HCT116 (cell line): ENCODE measurements at regions not wholly inside any gene's neighbourhood (a gene's known extent, or its start where the extent isn't known, plus 50 kb on each side); places are given as distances from the start of the nearest gene placed in this dataset.

Source experiments
- ATAC-seq: fragments of 200-7000 bp; cut with Tn5 transposase; 2 replicates; pipeline ENCODE4 v1.9.1; 2020; ENCODE audit warnings: mild to moderate bottlenecking, moderate library complexity
- BruUV-seq: library from RNA; stranded (reverse); fragments of 400-500 nt; replicated peaks from 2 replicates; lab custom pipeline; 2021; lab: Mats Ljungman, UMichigan
- CTCF ChIA-PET: fragments of 300-600 bp; sonication (Branson Sonifier 250); formaldehyde crosslinking; loops from one replicate; lab custom pipeline; 2021; ENCODE audit warnings: antibody characterized with exemption; lab: Charles Lee
- POLR2A ChIA-PET: fragments of 300-600, 350-600 bp; sonication (Branson Sonifier 250); formaldehyde crosslinking; loops from one replicate; lab custom pipeline; 2021; ENCODE audit warnings: antibody characterized with exemption; lab: Charles Lee
- RAD21 ChIA-PET, 2 experiments: fragments of 300-600 bp; sonication (Branson Sonifier 250); formaldehyde crosslinking; loops; one replicate each; lab custom pipeline; 2023; ENCODE audit warnings: low total read pairs in 2 of 2; ENCODE audit not compliant: uncharacterized antibody in 2 of 2, unreplicated experiment in 2 of 2, low non-redundant PET in 1 of 2; lab: Charles Lee
- DNase-seq: peaks from one replicate; pipeline ENCODE4 v3.0.0-alpha.2; 2010; ENCODE audit warnings: low read depth, low spot score
- H2AFZ ChIP-seq: fragments of 200-600 bp; shearing (Covaris generic), sonication (generic); 2 replicates; pipeline ENCODE4 v1.6.1; 2017; ENCODE audit warnings: low read depth, mixed run types, mixed read lengths, antibody characterized with exemption, low read length; ENCODE audit not compliant: poor library complexity, severe bottlenecking
- H3K27ac ChIP-seq: 2 replicates; pipeline ENCODE4 v1.5.1; 2012; ENCODE audit warnings: low read depth, low read length
- H3K27me3 ChIP-seq: fragments of 200-600 bp; sonication (generic); 2 replicates; pipeline ENCODE4 v1.6.1; 2016; ENCODE audit warnings: mixed run types, low read length, mixed read lengths; ENCODE audit not compliant: insufficient read depth
- H3K36me3 ChIP-seq, 2 experiments: fragments of 200-500 bp in 1 of 2; fragments of 200-600 bp in 1 of 2; sonication (Bioruptor generic) in 1 of 2; sonication (generic) in 1 of 2; 2 replicates each; pipeline versions ENCODE4 v1.5.1 to v1.6.1; 2014 to 2016; ENCODE audit warnings: low read length in 2 of 2, inconsistent platforms in 1 of 2, mixed read lengths in 1 of 2, mixed run types in 1 of 2; ENCODE audit not compliant: insufficient read depth in 2 of 2, control insufficient read depth in 1 of 2
- H3K4me1 ChIP-seq, 2 experiments: fragments of 200-600 bp in 1 of 2; sonication (generic) in 1 of 2; 2 replicates each; pipeline versions ENCODE4 v1.5.1 to v1.6.1; 2012 to 2017; ENCODE audit warnings: low read length in 2 of 2, inconsistent platforms in 1 of 2, mild to moderate bottlenecking in 1 of 2, mixed read lengths in 1 of 2, mixed run types in 1 of 2, moderate library complexity in 1 of 2; ENCODE audit not compliant: insufficient read depth in 2 of 2, control insufficient read depth in 1 of 2
- H3K4me2 ChIP-seq: fragments of 200-600 bp; sonication (generic); 2 replicates; pipeline ENCODE4 v1.6.1; 2017; ENCODE audit warnings: mixed run types, low read length, mixed read lengths
- H3K4me3 ChIP-seq, 2 experiments: fragments of 200-600 bp in 1 of 2; sonication (generic) in 1 of 2; replicated peaks in 1 of 2; 2 replicates each; pipeline ENCODE4 v1.5.1; 2011 to 2016; ENCODE audit warnings: low read length in 2 of 2, control low read depth in 1 of 2, low read depth in 1 of 2, mild to moderate bottlenecking in 1 of 2, mixed read lengths in 1 of 2, mixed run types in 1 of 2
- H3K79me2 ChIP-seq: fragments of 200-600 bp; sonication (generic); 2 replicates; pipeline ENCODE4 v1.6.1; 2017; ENCODE audit warnings: mild to moderate bottlenecking, mixed run types, low read length, moderate library complexity, mixed read lengths; ENCODE audit not compliant: insufficient read depth
- H3K9ac ChIP-seq: fragments of 200-600 bp; sonication (generic); 2 replicates; pipeline ENCODE4 v1.6.1; 2016; ENCODE audit warnings: low read length, mixed read lengths
- H3K9me2 ChIP-seq: fragments of 200-600 bp; sonication (generic), shearing (Covaris generic); 2 replicates; pipeline ENCODE4 v1.6.1; 2017; ENCODE audit warnings: mixed run types, mild to moderate bottlenecking, moderate library complexity; ENCODE audit not compliant: insufficient read depth
- H3K9me3 ChIP-seq, 2 experiments: fragments of 200-500 bp in 1 of 2; fragments of 200-600 bp in 1 of 2; sonication (Bioruptor generic) in 1 of 2; sonication (generic) in 1 of 2; 2 replicates each; pipeline ENCODE4 v1.6.1; 2014 to 2017; ENCODE audit warnings: low read length in 2 of 2, mixed read lengths in 2 of 2, inconsistent platforms in 1 of 2, low read depth in 1 of 2, mild to moderate bottlenecking in 1 of 2, mixed run types in 1 of 2, moderate library complexity in 1 of 2; ENCODE audit not compliant: control insufficient read depth in 1 of 2, insufficient read depth in 1 of 2
- H4K20me1 ChIP-seq: fragments of 200-600 bp; sonication (generic), shearing (Covaris generic); 2 replicates; pipeline ENCODE4 v1.6.1; 2017; ENCODE audit warnings: mixed run types, mild to moderate bottlenecking, moderate library complexity; ENCODE audit not compliant: insufficient read depth
- CBX3 ChIP-seq: IDR thresholded peaks from 2 replicates; pipeline ENCODE4 v1.6.1; 2012; ENCODE audit warnings: low read depth
- CEBPB ChIP-seq: IDR thresholded peaks from 2 replicates; pipeline ENCODE4 v1.6.1; 2012; ENCODE audit warnings: low read depth
- CTCF ChIP-seq, 3 experiments: fragments of 200-600 bp in 1 of 3; sonication (generic) in 1 of 3; IDR thresholded peaks in 2 of 3; conservative IDR thresholded peaks in 1 of 3; 2 replicates each; pipeline ENCODE4 v1.5.1; 2012 to 2017; ENCODE audit warnings: low read depth in 2 of 3, low read length in 2 of 3, antibody characterized with exemption in 1 of 3, borderline replicate concordance in 1 of 3, control low read depth in 1 of 3, mild to moderate bottlenecking in 1 of 3, mixed read lengths in 1 of 3, mixed run types in 1 of 3, moderate library complexity in 1 of 3; ENCODE audit not compliant: insufficient read depth in 1 of 3
- EGR1 ChIP-seq: IDR thresholded peaks from 2 replicates; pipeline ENCODE4 v1.6.1; 2012; ENCODE audit warnings: low read depth
- JUND ChIP-seq: IDR thresholded peaks from 2 replicates; pipeline ENCODE4 v1.6.1; 2012
- POLR2A ChIP-seq: IDR thresholded peaks from 2 replicates; pipeline ENCODE4 v1.7.0; 2011; ENCODE audit warnings: borderline replicate concordance; ENCODE audit not compliant: insufficient read depth, insufficient read length; ENCODE audit errors: extremely low read depth
- POLR2AphosphoS5 ChIP-seq: IDR thresholded peaks from 2 replicates; pipeline ENCODE4 v1.6.1; 2011; ENCODE audit warnings: mild to moderate bottlenecking, low read depth, low read length, moderate library complexity
- SIN3A ChIP-seq: IDR thresholded peaks from 2 replicates; pipeline ENCODE4 v1.6.1; 2012; ENCODE audit warnings: low read depth
- SRF ChIP-seq: IDR thresholded peaks from 2 replicates; pipeline ENCODE4 v1.6.1; 2012; ENCODE audit warnings: low read depth
- TCF7L2 ChIP-seq: IDR thresholded peaks from 2 replicates; pipeline ENCODE4 v1.7.0; 2011; ENCODE audit warnings: borderline replicate concordance, inconsistent platforms; ENCODE audit not compliant: insufficient read depth, insufficient read length; ENCODE audit errors: extremely low read depth
- YY1 ChIP-seq: IDR thresholded peaks from 2 replicates; pipeline ENCODE4 v1.6.1; 2011; ENCODE audit warnings: low read length, low read depth, moderate library complexity, mild to moderate bottlenecking; ENCODE audit not compliant: insufficient replicate concordance; ENCODE audit errors: extremely low read depth
- ZBTB33 ChIP-seq: IDR thresholded peaks from 2 replicates; pipeline ENCODE4 v1.6.1; 2011; ENCODE audit warnings: mild to moderate bottlenecking, low read length, moderate library complexity; ENCODE audit not compliant: insufficient replicate concordance; ENCODE audit errors: extremely low read depth
- ZNF274 ChIP-seq: fragments of 200-500 bp; sonication (Bioruptor generic); IDR thresholded peaks from 2 replicates; pipeline ENCODE4 v1.6.1; 2014; ENCODE audit warnings: mild to moderate bottlenecking, low read depth, low read length, inconsistent platforms
- intact Hi-C: fragments of 100-400 bp; cut with micrococcal nuclease; formaldehyde crosslinking; loops from 2 replicates; pipeline ENCODE4 v1.10.0; 2022
- TF ChIP-seq, protein P1 (sequence below): IDR thresholded peaks from 2 replicates; pipeline ENCODE4 v1.6.1; 2012

DNA sequence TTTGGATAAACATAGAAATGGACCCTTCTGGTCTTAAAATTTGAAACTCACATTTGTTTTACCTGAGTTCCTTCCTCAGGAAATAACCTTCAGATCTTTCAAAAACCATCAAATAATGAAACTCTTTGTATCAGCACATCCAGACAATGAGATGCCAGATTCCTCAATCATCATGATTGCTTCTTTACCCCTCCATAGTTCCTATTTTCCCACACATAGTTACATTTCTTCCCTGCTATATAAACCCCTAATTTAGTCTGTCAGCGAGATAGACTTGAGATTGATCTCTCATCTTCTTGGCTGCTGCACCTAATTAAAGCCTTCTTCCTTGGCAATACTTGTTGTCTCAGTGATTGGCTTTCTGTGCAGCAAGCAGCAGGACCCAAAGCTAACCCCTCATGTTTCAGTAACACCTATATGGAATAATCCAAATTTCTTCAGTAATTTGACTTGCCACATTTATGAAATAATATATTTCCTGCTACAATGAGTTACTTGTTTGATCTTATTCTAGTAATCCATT, 83.9 kb upstream of the BANK1 start:
- Histone ChIP-seq H3K79me2 (no peaks in the 10 kb centered on the region), H3K9me2 (no peaks in the 10 kb centered on the region), H3K27ac (no peak overlapping the region), H3K9ac (no peak overlapping the region), H2AFZ (no peak overlapping the region), H3K27me3 (no peaks in the 10 kb centered on the region), H3K36me3 (no peaks in the 10 kb centered on the region), H4K20me1 (no peaks in the 10 kb centered on the region), H3K9me3 (peaks cover 0 to 4% of the 10 kb centered on the region in 2 experiments; a peak in 1 of 4 replicates), H3K4me1 (no peaks in the 10 kb centered on the region), H3K4me3 (no peak overlapping the region), H3K4me2 (no peak overlapping the region)
- intact Hi-C loops = no loop called here
- ATAC-seq = no peak
- ChIA-PET RAD21 (no interaction called here), CTCF (no interaction called here), POLR2A (no interaction called here)
- DNase-seq = no peak
- BruUV-seq = no TSS peak
- TF ChIP-seq YY1 (no peak), CBX3 (0 out of 2 replicates have a peak, but pooled peaks have one; percentile 40)

DNA sequence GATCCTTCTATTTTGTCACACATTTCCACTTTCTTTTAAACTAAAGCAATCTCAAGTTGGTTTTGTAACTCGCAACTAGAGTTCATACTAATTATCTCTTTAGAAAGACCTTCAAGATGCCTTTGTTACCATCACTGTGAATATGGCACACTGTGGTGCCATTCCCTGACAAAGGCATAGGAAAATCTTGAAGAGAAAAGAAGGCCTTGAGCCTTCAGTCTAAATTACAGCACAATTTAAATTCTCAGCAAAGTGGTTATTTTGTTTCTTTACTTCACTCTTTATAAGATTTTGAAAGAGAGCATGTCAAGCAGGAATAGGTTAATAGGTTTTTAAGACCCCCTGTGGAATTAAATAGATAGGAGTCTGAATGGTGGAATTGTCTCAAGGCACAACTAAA, 89.0 kb upstream of the BANK1 start:
- Histone ChIP-seq H4K20me1 (no peaks in the 10 kb centered on the region), H3K4me1 (no peaks in the 10 kb centered on the region), H3K79me2 (no peaks in the 10 kb centered on the region), H3K4me2 (no peak overlapping the region), H3K9me3 (peaks cover 0 to 2% of the 10 kb centered on the region in 2 experiments; a peak in 1 of 4 replicates), H3K9ac (no peak overlapping the region), H2AFZ (no peak overlapping the region), H3K36me3 (no peaks in the 10 kb centered on the region), H3K9me2 (no peaks in the 10 kb centered on the region), H3K27ac (no peak overlapping the region), H3K4me3 (no peak overlapping the region)
- no peak for ATAC-seq
- intact Hi-C loops = no loop called here
- ChIA-PET POLR2A (no interaction called here), RAD21 (no interaction called here)
- DNase-seq = no peak
- no TSS peak for BruUV-seq
- no peak for TF ChIP-seq CTCF (IDR thresholded peaks at IDR 0.05 in 2 of 3, conservative IDR thresholded peaks at IDR 0.05 in 1 of 3; ENCODE audit: borderline replicate concordance in 1 of 3, insufficient read depth in 1 of 3, low read depth in 2 of 3, low read length in 2 of 3)
- TF ChIP-seq POLR2A = no peak
- TF ChIP-seq, protein P1, sequence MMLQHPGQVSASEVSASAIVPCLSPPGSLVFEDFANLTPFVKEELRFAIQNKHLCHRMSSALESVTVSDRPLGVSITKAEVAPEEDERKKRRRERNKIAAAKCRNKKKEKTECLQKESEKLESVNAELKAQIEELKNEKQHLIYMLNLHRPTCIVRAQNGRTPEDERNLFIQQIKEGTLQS = no peak
- no peak for TF ChIP-seq JUND
- TF ChIP-seq CEBPB = no peak
- no peak for TF ChIP-seq POLR2AphosphoS5
- no peak for TF ChIP-seq SRF
- TF ChIP-seq EGR1 = no peak
- no peak for TF ChIP-seq TCF7L2
- no peak for TF ChIP-seq ZBTB33
- TF ChIP-seq YY1 = no peak
- no peak for TF ChIP-seq ZNF274
- TF ChIP-seq SIN3A = no peak
- TF ChIP-seq, all 23 proteins: peak for 0
- CTCF ChIA-PET = no interaction called here
- H3K27me3 ChIP-seq = no peaks in the 10 kb centered on the region
